ENCODE measurements at regions not wholly inside any gene's neighbourhood (a gene's known extent, or its start where the extent isn't known, plus 50 kb on each side); places are given as distances from the start of the nearest gene placed in this dataset.

GRCh38 chr20:12860619-12861247 is 148.0 kb upstream of the SPTLC3 start:
- TF ChIP-seq FOXK2 (IDR thresholded peaks at IDR 0.05) = no peak
- TF ChIP-seq FOXM1 (IDR thresholded peaks at IDR 0.05; ENCODE audit: borderline replicate concordance) = no peak
- no peak for TF ChIP-seq SUZ12 (IDR thresholded peaks at IDR 0.05)
- TF ChIP-seq ZNF384 (IDR thresholded peaks at IDR 0.05) = no peak
- no peak for TF ChIP-seq ARNT (IDR thresholded peaks at IDR 0.05)
- TF ChIP-seq SP1 (IDR thresholded peaks at IDR 0.05) = no peak
- TF ChIP-seq FOXA1 (IDR thresholded peaks at IDR 0.05) = no peak
- TF ChIP-seq BHLHE40 (IDR thresholded peaks at IDR 0.05; ENCODE audit: borderline replicate concordance) = no peak

Data from HEK293T (cell line).